Cardiac fibroblast (primary cell): ENCODE measurements at regions not wholly inside any gene's neighbourhood (a gene's known extent, or its start where the extent isn't known, plus 50 kb on each side); places are given as distances from the start of the nearest gene placed in this dataset.

Source experiments
- DNase-seq, 2 donors: peaks; one replicate each; pipeline versions ENCODE4 v3.0.0 to v3.0.0-alpha.2; 2010; ENCODE audit warnings: low read depth in 2 of 2
- H3K4me3 ChIP-seq, 2 donors: replicated peaks in 1 of 2; 1 replicate in 1 of 2; 2 replicates in 1 of 2; pipeline ENCODE4 v1.5.1; 2011; ENCODE audit warnings: low read depth in 2 of 2, low read length in 2 of 2, mild to moderate bottlenecking in 2 of 2, moderate library complexity in 1 of 2
- CTCF ChIP-seq: IDR thresholded peaks from one replicate; pipeline ENCODE4 v1.5.1; 2011; ENCODE audit warnings: low read depth, mild to moderate bottlenecking, low read length, inconsistent platforms

- TF ChIP-seq CTCF: no peak
- no peak overlapping the region for H3K4me3 ChIP-seq
- no peak for DNase-seq
Observed at GRCh38 chr11:95693298-95693697, 96.3 kb downstream of the FAM76B start.

DNA sequence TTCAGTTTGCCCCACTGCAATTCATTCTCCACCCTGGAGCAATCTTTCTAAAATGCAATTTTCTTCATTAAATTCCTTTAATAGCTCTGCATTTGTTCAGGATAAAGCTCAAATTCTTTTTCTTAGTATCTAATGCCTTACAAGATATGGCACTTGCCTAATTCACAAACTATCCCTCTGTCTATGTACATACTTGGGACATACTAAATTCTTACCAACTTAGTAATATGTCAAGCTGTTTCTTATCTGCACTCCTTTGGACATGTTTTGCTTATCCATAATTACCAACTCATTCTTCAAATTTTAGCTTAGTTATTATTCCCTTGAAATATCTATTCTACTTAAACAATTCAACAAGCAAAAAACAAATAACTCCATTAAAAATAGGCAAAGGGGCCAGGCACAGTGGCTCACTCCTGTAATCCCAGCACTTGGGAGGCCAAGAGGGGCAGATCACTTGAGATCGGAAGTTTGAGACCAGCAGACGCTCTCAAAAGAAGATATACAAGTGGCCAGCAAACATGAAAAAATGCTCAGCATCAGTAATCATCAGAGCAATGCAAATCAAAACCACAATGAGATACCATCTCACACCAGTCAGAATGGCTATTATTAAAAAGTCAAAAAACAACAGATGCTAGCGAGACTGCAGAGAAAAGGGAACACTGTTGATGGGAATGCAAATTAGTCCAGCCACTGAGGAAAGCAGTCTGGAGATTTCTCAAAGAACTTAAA is 96.9 kb downstream of the FAM76B start:
- no peak for TF ChIP-seq CTCF
- no peak overlapping the region for H3K4me3 ChIP-seq
- peak; percentile 18 to 70 for DNase-seq

- no peak overlapping the region for H3K4me3 ChIP-seq
- no peak for DNase-seq
- TF ChIP-seq CTCF: no peak
Observed at GRCh38 chr11:95690100-95690499, 99.5 kb downstream of the FAM76B start.

DNA sequence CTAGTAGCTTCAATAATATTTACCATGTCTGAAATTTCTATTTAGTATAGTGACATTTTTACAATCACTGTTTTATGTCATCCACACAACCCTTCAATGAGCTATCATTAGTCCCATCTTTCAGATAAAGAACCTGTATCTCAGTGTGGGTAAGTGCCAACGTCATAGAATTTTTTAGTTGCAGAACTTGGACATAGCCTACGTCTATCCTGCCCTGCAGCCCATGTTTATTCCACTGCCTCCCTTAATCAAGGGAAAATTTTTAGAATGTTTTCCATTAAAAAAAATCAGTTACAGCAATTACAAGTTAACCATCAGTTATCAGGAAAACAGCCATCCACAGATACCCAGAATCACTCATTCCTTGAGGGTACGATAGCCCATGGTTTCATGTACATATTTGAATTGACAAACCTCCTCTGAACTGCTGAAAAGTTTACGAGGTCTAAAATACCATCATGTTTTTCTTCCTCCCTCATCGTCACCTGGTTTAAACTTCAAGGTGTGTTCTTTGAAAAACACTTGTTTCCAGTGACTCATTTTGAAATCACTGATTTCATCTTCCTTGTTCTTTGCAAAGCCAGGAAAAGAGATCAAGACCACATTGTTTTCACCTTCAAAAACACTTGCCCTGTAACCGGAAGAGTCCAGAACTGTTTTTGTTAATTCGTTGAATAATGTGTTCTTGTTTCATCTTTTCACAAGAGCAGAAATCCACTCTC is 100.9 kb downstream of the FAM76B start:
- no peak overlapping the region for H3K4me3 ChIP-seq
- DNase-seq: no peak
- no peak for TF ChIP-seq CTCF

DNA sequence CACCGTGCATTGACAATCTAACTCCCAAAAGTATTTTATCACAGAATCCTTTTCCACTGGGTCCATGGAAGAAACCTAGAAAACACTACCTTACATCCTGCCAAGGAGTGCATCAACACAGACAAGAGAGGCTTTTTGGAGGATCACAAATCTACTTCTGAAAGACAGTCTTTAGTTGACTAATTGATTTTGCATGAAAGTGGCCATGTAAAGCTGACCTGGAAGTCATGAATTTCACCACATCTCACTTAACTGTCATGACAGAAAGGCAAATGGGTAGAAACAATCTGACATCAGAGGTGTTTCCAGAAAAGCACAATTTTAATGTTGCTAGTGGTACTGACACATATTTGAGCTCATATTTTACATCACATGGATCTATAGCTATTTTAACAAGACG is 101.6 kb downstream of the FAM76B start:
- no peak for TF ChIP-seq CTCF
- no peak for DNase-seq
- H3K4me3 ChIP-seq: no peak overlapping the region

DNA sequence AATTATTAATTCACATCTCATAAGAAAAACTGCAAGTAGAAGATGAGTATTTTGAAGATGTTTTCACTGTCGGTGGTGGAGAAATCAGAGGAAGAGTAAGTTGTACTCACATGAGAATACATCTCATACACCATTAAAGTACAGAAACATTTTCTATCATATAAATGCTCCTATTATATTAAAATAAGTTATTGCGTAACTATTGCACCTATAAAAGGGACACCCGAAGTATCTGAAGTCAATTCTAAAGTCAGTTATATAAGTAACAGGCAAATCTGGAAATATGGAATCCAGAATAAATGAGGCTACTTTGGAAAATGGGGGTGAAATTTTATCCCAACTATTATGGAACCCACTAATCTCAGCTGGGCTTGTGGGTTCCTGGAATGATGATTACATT is 103.3 kb downstream of the FAM76B start:
- no peak overlapping the region for H3K4me3 ChIP-seq
- TF ChIP-seq CTCF: no peak
- DNase-seq: no peak
